ENCODE measurements at regions not wholly inside any gene's neighbourhood (a gene's known extent, or its start where the extent isn't known, plus 50 kb on each side); places are given as distances from the start of the nearest gene placed in this dataset.

DNA sequence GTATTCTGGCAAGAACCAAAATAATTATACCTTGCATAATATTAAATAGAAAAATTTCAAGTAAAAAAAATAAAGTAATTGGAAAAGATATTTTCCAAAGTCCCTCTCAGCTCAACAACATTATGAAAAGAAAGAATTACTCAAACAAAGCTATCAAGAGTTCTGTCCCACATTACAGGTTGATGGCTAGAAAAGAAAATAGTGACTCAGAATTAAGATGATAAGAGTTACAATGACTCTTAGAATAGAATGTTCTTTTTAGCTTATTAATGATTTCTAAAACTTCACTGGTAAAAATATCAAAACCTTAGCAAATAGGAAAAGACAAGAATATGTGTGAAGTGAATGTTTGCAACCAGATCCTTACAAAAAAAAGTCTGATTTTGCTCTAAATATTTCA, 312.5 kb upstream of the PDGFD start:
- TF ChIP-seq, protein P1, sequence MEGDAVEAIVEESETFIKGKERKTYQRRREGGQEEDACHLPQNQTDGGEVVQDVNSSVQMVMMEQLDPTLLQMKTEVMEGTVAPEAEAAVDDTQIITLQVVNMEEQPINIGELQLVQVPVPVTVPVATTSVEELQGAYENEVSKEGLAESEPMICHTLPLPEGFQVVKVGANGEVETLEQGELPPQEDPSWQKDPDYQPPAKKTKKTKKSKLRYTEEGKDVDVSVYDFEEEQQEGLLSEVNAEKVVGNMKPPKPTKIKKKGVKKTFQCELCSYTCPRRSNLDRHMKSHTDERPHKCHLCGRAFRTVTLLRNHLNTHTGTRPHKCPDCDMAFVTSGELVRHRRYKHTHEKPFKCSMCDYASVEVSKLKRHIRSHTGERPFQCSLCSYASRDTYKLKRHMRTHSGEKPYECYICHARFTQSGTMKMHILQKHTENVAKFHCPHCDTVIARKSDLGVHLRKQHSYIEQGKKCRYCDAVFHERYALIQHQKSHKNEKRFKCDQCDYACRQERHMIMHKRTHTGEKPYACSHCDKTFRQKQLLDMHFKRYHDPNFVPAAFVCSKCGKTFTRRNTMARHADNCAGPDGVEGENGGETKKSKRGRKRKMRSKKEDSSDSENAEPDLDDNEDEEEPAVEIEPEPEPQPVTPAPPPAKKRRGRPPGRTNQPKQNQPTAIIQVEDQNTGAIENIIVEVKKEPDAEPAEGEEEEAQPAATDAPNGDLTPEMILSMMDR (IDR thresholded peaks at IDR 0.05; ENCODE audit: insufficient read depth, low read depth, low read length), result no peak
- TF ChIP-seq EZH2 (IDR thresholded peaks at IDR 0.05; ENCODE audit: insufficient read depth, low read length), result no peak
